ENCODE measurements at regions not wholly inside any gene's neighbourhood (a gene's known extent, or its start where the extent isn't known, plus 50 kb on each side); places are given as distances from the start of the nearest gene placed in this dataset.
A peak's percentile ranks its signal among the peaks of the same experiment; 100 is the strongest.

- 4% methylated on average over 45 of the region's 45 CpGs for WGBS
- TF ChIP-seq, protein P1, sequence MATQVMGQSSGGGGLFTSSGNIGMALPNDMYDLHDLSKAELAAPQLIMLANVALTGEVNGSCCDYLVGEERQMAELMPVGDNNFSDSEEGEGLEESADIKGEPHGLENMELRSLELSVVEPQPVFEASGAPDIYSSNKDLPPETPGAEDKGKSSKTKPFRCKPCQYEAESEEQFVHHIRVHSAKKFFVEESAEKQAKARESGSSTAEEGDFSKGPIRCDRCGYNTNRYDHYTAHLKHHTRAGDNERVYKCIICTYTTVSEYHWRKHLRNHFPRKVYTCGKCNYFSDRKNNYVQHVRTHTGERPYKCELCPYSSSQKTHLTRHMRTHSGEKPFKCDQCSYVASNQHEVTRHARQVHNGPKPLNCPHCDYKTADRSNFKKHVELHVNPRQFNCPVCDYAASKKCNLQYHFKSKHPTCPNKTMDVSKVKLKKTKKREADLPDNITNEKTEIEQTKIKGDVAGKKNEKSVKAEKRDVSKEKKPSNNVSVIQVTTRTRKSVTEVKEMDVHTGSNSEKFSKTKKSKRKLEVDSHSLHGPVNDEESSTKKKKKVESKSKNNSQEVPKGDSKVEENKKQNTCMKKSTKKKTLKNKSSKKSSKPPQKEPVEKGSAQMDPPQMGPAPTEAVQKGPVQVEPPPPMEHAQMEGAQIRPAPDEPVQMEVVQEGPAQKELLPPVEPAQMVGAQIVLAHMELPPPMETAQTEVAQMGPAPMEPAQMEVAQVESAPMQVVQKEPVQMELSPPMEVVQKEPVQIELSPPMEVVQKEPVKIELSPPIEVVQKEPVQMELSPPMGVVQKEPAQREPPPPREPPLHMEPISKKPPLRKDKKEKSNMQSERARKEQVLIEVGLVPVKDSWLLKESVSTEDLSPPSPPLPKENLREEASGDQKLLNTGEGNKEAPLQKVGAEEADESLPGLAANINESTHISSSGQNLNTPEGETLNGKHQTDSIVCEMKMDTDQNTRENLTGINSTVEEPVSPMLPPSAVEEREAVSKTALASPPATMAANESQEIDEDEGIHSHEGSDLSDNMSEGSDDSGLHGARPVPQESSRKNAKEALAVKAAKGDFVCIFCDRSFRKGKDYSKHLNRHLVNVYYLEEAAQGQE (IDR thresholded peaks at IDR 0.05) = no peak
- TF ChIP-seq SP1 (IDR thresholded peaks at IDR 0.05) (no peak), CTCF (IDR thresholded peaks at IDR 0.05; ENCODE audit: low read depth, low read length, missing input control) (no peak), NR2F2 (IDR thresholded peaks at IDR 0.05) (no peak), EGR1 (IDR thresholded peaks at IDR 0.05; ENCODE audit: low read depth in 2 of 2) (no peak), ATF3 (IDR thresholded peaks at IDR 0.05) (peak; percentile 48)
- no peak overlapping the region for H3K9ac ChIP-seq (ENCODE audit: low read depth in 1 of 2, low read length in 2 of 2)
- H3K36me3 ChIP-seq (ENCODE audit: control insufficient read depth in 4 of 4, insufficient read depth in 3 of 4, low read depth in 1 of 4, low read length in 3 of 4) = no peaks in the 10 kb centered on the region
- peaks cover 0 to 4% (median 1%) of the 10 kb centered on the region in 4 donors for H3K9me3 ChIP-seq (ENCODE audit: control insufficient read depth in 4 of 4, low read length in 3 of 4)
- H3K27me3 ChIP-seq (ENCODE audit: control insufficient read depth in 4 of 4, insufficient read depth in 4 of 4, low read length in 3 of 4) = peaks cover 0 to 13% (median 7%) of the 10 kb centered on the region in 4 donors
- no peak overlapping the region for H3K27ac ChIP-seq (ENCODE audit: low read depth in 1 of 2, low read length in 2 of 2)
- H3K4me3 ChIP-seq (ENCODE audit: low read depth in 1 of 3, low read length in 3 of 3) = peak overlapping the region; percentile 9 to 57 (median 47)
- H3K4me1 ChIP-seq (ENCODE audit: control insufficient read depth in 4 of 4, insufficient read depth in 4 of 4, low read length in 3 of 4) = peaks cover 0 to 5% (median under 1%) of the 10 kb centered on the region in 4 donors
- DNase-seq (ENCODE audit: low spot score) = no peak
Measured at GRCh38 chr6:27096834-27097511, 150.5 kb upstream of the PRSS16 start.

DNA sequence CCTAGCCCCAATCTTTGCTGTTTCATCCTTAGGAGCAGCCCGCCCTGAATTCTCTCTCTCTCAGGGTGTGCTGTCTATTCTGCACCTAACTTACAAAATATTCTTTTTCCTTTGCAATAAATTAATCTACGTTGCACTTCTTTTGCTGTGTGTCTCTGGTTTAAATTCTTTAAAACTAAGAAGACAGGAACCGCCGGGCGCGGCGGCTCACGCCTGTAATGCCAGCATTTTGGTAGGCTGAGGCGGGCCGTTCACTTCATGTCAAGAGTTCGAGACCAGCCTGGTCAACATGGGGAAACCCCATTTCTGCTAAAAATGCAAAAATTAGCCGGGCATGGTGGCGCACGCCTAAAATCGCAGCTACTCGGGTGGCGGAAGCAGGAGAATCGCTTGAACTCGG, 148.5 kb upstream of the PRSS16 start:
- TF ChIP-seq CTCF (IDR thresholded peaks at IDR 0.05; ENCODE audit: low read depth, low read length, missing input control) (no peak), EGR1 (IDR thresholded peaks at IDR 0.05; ENCODE audit: low read depth in 2 of 2) (no peak), YY1 (IDR thresholded peaks at IDR 0.05) (no peak), HNF4G (IDR thresholded peaks at IDR 0.05) (no peak), JUND (IDR thresholded peaks at IDR 0.05) (no peak), FOXA1 (IDR thresholded peaks at IDR 0.05) (no peak)
- WGBS = 97% methylated on average over 19 of the region's 19 CpGs

More for the DNA sequence above, 148.5 kb upstream of the PRSS16 start:
- Histone ChIP-seq H3K4me1 (ENCODE audit: control insufficient read depth in 4 of 4, insufficient read depth in 4 of 4, low read length in 3 of 4) (peaks cover 0 to 5% (median under 1%) of the 10 kb centered on the region in 4 donors), H3K9me3 (ENCODE audit: control insufficient read depth in 4 of 4, low read length in 3 of 4) (peaks cover 0 to 4% (median 1%) of the 10 kb centered on the region in 4 donors), H3K4me3 (ENCODE audit: low read depth in 1 of 3, low read length in 3 of 3) (no peak overlapping the region), H3K9ac (ENCODE audit: low read depth in 1 of 2, low read length in 2 of 2) (no peak overlapping the region), H3K27ac (ENCODE audit: low read depth in 1 of 2, low read length in 2 of 2) (no peak overlapping the region), H3K27me3 (ENCODE audit: control insufficient read depth in 4 of 4, insufficient read depth in 4 of 4, low read length in 3 of 4) (peaks cover 0 to 11% (median 1%) of the 10 kb centered on the region in 4 donors), H3K36me3 (ENCODE audit: control insufficient read depth in 4 of 4, insufficient read depth in 3 of 4, low read depth in 1 of 4, low read length in 3 of 4) (no peaks in the 10 kb centered on the region)
- DNase-seq (ENCODE audit: low spot score) = no peak
